Bronchial epithelial cell (primary cell): ENCODE measurements at regions not wholly inside any gene's neighbourhood (a gene's known extent, or its start where the extent isn't known, plus 50 kb on each side); places are given as distances from the start of the nearest gene placed in this dataset.
A peak's percentile ranks its signal among the peaks of the same experiment; 100 is the strongest.
"Not testable (repeated sequence)": the region's sequence is repeated elsewhere in the genome, so short reads cannot be mapped to it uniquely, and the experiment has no call there.

ENCODE experiments used
- DNase-seq: peaks from one replicate; pipeline ENCODE4 v3.0.0-alpha.2; 2010; ENCODE audit warnings: low read depth
- FAIRE-seq: peaks from 2 replicates; lab custom pipeline; 2011; peaks lifted over from hg19 to GRCh38; lab: Jason Lieb, UNC
- H3K27me3 ChIP-seq: 2 replicates; pipeline ENCODE4 v1.5.1; 2011; ENCODE audit warnings: low read length; ENCODE audit not compliant: control insufficient read depth, insufficient read depth
- H3K36me3 ChIP-seq: 2 replicates; pipeline ENCODE4 v1.5.1; 2011; ENCODE audit warnings: low read length; ENCODE audit not compliant: control insufficient read depth, insufficient read depth
- H3K4me3 ChIP-seq: 2 replicates; pipeline ENCODE4 v1.5.1; 2011; ENCODE audit warnings: mild to moderate bottlenecking, low read depth, low read length, control low read depth
- TF ChIP-seq, protein P1 (sequence below): IDR thresholded peaks from 2 replicates; pipeline ENCODE4 v1.5.1; 2011; ENCODE audit warnings: mild to moderate bottlenecking, moderate library complexity, low read length, control low read depth, inconsistent platforms; ENCODE audit not compliant: insufficient read depth, severe bottlenecking

- H3K36me3 ChIP-seq: no peaks in the 10 kb centered on the region
- peak; percentile 78 for DNase-seq
- TF ChIP-seq, protein P1, sequence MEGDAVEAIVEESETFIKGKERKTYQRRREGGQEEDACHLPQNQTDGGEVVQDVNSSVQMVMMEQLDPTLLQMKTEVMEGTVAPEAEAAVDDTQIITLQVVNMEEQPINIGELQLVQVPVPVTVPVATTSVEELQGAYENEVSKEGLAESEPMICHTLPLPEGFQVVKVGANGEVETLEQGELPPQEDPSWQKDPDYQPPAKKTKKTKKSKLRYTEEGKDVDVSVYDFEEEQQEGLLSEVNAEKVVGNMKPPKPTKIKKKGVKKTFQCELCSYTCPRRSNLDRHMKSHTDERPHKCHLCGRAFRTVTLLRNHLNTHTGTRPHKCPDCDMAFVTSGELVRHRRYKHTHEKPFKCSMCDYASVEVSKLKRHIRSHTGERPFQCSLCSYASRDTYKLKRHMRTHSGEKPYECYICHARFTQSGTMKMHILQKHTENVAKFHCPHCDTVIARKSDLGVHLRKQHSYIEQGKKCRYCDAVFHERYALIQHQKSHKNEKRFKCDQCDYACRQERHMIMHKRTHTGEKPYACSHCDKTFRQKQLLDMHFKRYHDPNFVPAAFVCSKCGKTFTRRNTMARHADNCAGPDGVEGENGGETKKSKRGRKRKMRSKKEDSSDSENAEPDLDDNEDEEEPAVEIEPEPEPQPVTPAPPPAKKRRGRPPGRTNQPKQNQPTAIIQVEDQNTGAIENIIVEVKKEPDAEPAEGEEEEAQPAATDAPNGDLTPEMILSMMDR: no peak
- no peak overlapping the region for H3K4me3 ChIP-seq
- H3K27me3 ChIP-seq: no peaks in the 10 kb centered on the region
- no peak for FAIRE-seq
Observed at GRCh38 chr10:105585753-105586152, 944.7 kb downstream of the SORCS3 start.

- FAIRE-seq (no peak), DNase-seq (peak; percentile 81)
- TF ChIP-seq, protein P1: no peak
Observed at GRCh38 chr10:105585171-105585570, 944.1 kb downstream of the SORCS3 start.

DNA sequence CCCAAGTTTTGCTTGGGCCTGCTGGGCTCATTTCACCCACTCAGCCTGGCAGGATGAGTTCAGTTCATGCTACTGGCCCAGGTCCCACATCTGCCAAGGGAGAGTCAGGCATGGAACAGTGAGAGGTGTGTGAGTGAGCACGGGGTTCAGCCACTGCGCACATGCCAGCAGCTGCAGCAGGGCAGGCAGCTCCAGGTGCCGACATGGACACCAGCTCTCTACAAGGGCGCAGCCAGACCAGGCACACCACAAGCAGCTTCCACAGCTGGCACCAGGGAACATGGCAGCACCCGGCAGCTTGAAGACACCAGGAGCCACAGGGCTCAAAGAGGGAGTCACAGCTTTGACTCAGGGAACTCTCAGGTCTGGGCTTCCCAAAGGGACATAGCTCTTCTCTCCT, 938.0 kb downstream of the SORCS3 start:
- Histone ChIP-seq H3K27me3 (no peaks in the 10 kb centered on the region), H3K36me3 (no peaks in the 10 kb centered on the region), H3K4me3 (no peak overlapping the region)
- TF ChIP-seq, protein P1: no peak
- FAIRE-seq (no peak), DNase-seq (no peak)

More at GRCh38 chr10:105585171-105585570, 944.1 kb downstream of the SORCS3 start:
- Histone ChIP-seq H3K27me3 (no peaks in the 10 kb centered on the region), H3K36me3 (no peaks in the 10 kb centered on the region), H3K4me3 (no peak overlapping the region)

GRCh38 chr10:105577865-105578607, 936.9 kb downstream of the SORCS3 start:
- no peak for FAIRE-seq

GRCh38 chr10:105559333-105560097, 918.4 kb downstream of the SORCS3 start:
- TF ChIP-seq, protein P1: no peak
- H3K36me3 ChIP-seq: no peaks in the 10 kb centered on the region
- H3K27me3 ChIP-seq: no peaks in the 10 kb centered on the region
- DNase-seq (no peak), FAIRE-seq (no peak)
- H3K4me3 ChIP-seq: no peak overlapping the region

More at GRCh38 chr10:105577865-105578607, 936.9 kb downstream of the SORCS3 start:
- TF ChIP-seq, protein P1: no peak
- DNase-seq: no peak
- H3K4me3 ChIP-seq: no peak overlapping the region
- no peaks in the 10 kb centered on the region for H3K27me3 ChIP-seq
- H3K36me3 ChIP-seq: no peaks in the 10 kb centered on the region

- H3K4me3 ChIP-seq, FAIRE-seq, H3K36me3 ChIP-seq, H3K27me3 ChIP-seq: not testable (repeated sequence)
- DNase-seq: peak; percentile 58
Observed at GRCh38 chr10:105550453-105550852, 909.4 kb downstream of the SORCS3 start.
